Heart left ventricle (tissue), 13 donors: ENCODE measurements at regions not wholly inside any gene's neighbourhood (a gene's known extent, or its start where the extent isn't known, plus 50 kb on each side); places are given as distances from the start of the nearest gene placed in this dataset.

ENCODE experiments used
- POLR2A ChIP-seq, 2 donors: fragments of 450-650 bp; IDR thresholded peaks; one replicate each; pipeline ENCODE4 v1.6.1; 2017; ENCODE audit warnings: antibody characterized with exemption in 2 of 2, mild to moderate bottlenecking in 2 of 2, moderate library complexity in 2 of 2
- TF ChIP-seq, protein P1 (sequence below), 12 donors: fragments of 200-600 bp; sonication (generic) in 4 of 12; IDR thresholded peaks; one replicate each; pipeline versions ENCODE4 v1.5.0 to v1.8.0; 2018 to 2022; ENCODE audit warnings: antibody characterized with exemption in 12 of 12, mild to moderate bottlenecking in 5 of 12
- donor health status: ischemic (EF 13 %, LVEDD 7.1; RV severe dilation, severe dysfunction).
- donor health status: DM: no; HTN: yes; CAD: no.
- donor health status: DM: no; HTN: no; CAD: no.
- donor health status: ischemic (EF 25% LVEDD 6.9; RV normal size, moderate dysfunction).
- donor health status: ischemic (EF 25% LVEDD 5.7; RV mildly dilated, moderate dysfunction).
- donor health status: ischemic (EF 35%, LVEDD 5.7; RV mildly dilated, moderate dysfunction).
- donor health status: nonischemic (EF 11% LVEDD 7.7; RV severe dilation, severe dysfunction).
- donor health status: DM: yes; HTN: yes; CAD: no.
- donor health status: PGD.
- donor health status: ischemic (EF 29% LVEDD 5.4; RV normal size, mild dysfunction).
- donor health status: nonischemic (EF 23%, LVEDD 6.1; RV moderate dilation, normal function).

GRCh38 chr10:31702954-31703353, 225.7 kb downstream of the ARHGAP12 start:
- TF ChIP-seq, protein P1, sequence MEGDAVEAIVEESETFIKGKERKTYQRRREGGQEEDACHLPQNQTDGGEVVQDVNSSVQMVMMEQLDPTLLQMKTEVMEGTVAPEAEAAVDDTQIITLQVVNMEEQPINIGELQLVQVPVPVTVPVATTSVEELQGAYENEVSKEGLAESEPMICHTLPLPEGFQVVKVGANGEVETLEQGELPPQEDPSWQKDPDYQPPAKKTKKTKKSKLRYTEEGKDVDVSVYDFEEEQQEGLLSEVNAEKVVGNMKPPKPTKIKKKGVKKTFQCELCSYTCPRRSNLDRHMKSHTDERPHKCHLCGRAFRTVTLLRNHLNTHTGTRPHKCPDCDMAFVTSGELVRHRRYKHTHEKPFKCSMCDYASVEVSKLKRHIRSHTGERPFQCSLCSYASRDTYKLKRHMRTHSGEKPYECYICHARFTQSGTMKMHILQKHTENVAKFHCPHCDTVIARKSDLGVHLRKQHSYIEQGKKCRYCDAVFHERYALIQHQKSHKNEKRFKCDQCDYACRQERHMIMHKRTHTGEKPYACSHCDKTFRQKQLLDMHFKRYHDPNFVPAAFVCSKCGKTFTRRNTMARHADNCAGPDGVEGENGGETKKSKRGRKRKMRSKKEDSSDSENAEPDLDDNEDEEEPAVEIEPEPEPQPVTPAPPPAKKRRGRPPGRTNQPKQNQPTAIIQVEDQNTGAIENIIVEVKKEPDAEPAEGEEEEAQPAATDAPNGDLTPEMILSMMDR (IDR thresholded peaks at IDR 0.05), result no peak
- TF ChIP-seq POLR2A (IDR thresholded peaks at IDR 0.05), result no peak
